GM21825 (cell line): ENCODE measurements at regions not wholly inside any gene's neighbourhood (a gene's known extent, or its start where the extent isn't known, plus 50 kb on each side); places are given as distances from the start of the nearest gene placed in this dataset.

Source experiments
- ATAC-seq: cut with Tn5 transposase; IDR thresholded peaks from one replicate; pipeline ENCODE4 v1.9.1; 2021; ENCODE audit warnings: mild to moderate bottlenecking, moderate library complexity; ENCODE audit not compliant: unreplicated experiment

DNA sequence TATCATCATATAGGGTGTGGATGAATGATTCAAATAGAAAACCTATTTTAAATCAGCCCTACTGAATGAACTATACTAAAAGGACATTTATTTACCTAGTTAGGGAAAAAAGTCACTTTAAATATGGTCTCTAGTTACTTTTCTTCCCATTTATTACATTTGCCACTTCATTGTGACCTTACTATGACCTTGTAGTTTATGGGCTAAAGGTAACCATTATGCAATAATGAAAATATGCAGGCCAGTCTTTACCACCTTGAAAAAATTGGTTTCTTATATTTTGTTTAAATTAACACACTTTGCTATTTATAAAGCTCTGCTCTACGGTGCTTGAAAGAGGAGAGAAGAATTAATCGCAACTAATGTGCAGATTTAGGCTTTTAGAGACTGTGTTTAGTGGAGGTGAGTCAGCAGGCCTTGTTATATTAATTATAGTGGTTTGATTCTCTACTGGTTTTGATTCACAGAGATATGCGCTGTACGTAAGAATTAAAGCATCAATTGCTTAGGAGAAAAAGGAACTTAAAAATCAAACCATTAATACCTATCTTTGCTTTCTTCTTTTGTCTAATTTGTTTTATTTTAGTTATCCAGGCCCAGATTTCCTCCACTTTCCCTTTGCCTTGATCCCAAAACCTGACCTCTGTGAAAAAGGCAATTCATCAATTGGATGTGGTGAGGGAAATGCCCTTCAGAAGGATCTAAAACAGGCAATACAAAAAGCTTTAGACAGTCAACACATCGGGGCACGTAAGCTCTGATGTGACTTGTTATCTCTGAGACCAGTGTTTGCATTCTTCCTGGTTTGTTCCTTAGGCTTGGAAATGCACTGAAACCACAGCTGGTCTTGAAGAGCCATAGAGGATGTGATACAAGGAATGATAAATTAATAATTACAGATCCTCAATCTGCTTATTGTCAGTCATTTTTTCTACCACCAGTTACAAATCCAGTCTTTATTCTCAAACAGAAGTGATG is 141.2 kb upstream of the HDAC9 start:
- no peak for ATAC-seq

- ATAC-seq = no peak
These were observed 139.3 kb upstream of the HDAC9 start for GRCh38 chr7:18356191-18356645.

DNA sequence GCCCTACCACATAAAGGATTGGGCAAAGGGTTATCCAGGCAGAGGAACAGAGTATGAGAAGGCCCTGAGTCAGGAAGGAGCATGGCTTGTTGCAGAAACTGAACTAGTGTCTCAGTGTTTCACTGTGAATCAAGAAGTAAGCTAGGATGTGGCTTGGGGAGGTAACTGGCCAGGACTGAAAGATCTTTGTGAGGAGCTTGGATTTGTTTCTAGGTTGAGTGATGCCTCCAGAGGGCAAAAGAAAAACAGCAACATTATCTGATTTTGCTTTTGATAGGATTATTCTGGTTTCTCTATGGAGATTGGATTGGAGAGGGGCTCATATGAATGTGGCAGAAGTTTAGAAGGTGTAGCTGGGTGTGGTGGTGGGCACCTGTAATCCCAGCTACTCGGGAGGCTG is 137.9 kb upstream of the HDAC9 start:
- ATAC-seq = no peak

GRCh38 chr7:18361756-18362155 is 133.8 kb upstream of the HDAC9 start:
- no peak for ATAC-seq

- ATAC-seq = no peak
These were observed 131.7 kb upstream of the HDAC9 start for GRCh38 chr7:18363751-18364380.

DNA sequence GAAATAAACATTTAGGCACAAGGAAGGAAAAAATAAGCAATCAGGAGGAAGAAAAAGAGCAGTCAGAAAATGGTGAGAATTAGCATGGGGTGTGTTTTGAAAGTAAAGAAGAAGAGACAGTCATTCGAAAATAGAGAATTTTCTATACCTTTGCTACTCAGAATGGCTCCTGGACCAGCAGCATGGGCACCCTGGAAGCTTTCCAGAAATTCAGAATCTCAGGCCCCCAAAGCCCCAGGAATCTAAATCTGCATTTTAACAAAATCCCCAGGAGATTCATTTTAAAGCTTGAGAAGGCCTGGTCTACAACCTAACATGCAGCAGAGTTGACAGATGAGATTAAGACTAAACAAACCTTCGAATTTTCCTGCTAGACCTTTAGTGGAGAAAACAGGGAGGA is 131.2 kb upstream of the HDAC9 start:
- no peak for ATAC-seq

GRCh38 chr7:18366394-18366793 is 129.2 kb upstream of the HDAC9 start:
- no peak for ATAC-seq

DNA sequence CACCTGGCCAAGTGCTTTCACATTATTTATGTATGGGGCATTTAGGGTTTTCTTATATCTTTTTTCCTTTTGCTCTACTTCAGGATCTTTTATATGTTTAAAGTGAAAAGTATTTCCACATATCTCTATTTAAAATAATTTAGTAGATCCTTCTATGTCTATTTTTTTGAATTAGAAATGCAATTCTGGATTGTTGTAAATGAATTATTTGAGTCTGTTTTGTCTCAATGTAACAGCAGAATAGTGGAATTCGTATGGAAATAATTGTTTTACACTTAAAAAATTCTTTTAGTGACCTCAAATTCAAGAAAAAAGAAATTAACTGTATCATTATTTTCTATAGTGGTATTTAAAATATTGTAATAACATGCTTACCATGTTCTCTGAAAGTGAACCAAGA is 126.5 kb upstream of the HDAC9 start:
- ATAC-seq = no peak

DNA sequence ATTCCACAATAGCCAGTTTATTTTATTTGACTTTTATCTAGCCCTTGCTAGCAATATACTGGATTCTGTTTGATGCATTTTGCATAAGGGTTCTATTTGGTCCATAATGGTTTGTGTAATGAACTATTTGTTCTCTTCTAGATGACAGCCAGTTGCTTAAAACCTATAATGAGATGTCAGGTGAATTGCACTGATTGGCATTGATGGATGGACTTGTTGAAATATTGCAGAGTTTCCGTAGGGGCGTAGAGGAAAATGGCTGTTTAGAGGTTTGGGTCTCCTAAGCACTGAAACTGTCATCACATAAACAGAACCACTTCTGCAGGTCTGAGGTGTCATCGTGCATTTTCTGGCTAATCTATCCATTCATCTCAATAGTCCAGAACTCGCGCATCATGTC is 124.9 kb upstream of the HDAC9 start:
- no peak for ATAC-seq

GRCh38 chr7:18378989-18379605 is 116.5 kb upstream of the HDAC9 start:
- ATAC-seq = no peak

- no peak for ATAC-seq
These were observed 110.9 kb upstream of the HDAC9 start for GRCh38 chr7:18384491-18385143.

- ATAC-seq = no peak
These were observed 108.9 kb upstream of the HDAC9 start for GRCh38 chr7:18386607-18387006.

- no peak for ATAC-seq
These were observed 108.3 kb upstream of the HDAC9 start for GRCh38 chr7:18387191-18387735.

DNA sequence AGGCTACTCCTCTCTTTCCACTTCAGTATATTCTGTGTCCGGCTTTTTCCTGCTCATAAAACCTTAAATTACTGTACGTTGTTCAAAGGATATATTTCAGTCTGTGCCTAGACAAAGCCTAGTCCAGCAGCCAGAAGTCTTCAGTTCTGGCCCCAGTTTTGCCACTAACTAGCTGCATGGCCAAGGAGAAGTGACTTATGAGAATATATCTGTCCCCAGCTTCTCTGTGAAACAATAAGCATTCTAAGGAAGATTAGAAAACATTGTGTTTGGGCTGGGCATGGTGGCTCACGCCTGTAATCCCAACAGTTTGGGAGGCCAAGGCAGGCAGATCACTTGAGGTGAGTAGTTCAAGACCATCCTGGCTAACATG is 105.0 kb upstream of the HDAC9 start:
- ATAC-seq = no peak

DNA sequence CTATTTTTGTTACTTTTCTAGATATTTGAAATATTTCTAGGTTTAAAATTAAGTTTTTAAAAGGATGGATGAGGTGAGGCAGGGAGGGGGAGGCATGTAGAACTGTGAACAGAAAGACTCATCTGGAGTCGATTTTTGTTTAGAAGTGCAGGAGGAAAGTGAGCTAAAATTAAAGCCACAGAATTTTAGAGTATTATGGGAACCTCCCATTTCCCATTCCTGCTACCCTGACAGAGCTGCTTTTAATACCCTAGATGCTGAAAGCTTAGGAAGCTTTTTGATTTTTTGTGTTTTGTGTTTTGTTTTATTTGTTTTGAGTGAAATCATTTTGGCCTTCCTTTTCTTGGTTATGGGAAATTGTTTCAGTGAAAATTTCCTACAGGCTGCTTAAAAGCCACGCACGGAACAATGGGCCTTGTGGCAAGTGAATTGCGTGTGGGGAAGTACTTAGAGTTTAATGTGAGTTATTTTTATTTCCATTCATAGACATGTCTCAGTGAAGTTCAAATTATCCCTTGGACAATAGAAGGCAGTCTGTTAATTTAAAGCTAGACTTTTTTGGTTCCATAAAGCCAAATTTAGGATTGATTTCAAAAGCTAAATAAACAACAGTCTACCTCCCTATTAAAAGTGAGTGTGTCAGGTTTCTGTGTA is 102.0 kb upstream of the HDAC9 start:
- no peak for ATAC-seq

- ATAC-seq = no peak
These were observed 99.7 kb upstream of the HDAC9 start for GRCh38 chr7:18395868-18396267.

- ATAC-seq = no peak
These were observed 98.6 kb upstream of the HDAC9 start for GRCh38 chr7:18396953-18397352.

DNA sequence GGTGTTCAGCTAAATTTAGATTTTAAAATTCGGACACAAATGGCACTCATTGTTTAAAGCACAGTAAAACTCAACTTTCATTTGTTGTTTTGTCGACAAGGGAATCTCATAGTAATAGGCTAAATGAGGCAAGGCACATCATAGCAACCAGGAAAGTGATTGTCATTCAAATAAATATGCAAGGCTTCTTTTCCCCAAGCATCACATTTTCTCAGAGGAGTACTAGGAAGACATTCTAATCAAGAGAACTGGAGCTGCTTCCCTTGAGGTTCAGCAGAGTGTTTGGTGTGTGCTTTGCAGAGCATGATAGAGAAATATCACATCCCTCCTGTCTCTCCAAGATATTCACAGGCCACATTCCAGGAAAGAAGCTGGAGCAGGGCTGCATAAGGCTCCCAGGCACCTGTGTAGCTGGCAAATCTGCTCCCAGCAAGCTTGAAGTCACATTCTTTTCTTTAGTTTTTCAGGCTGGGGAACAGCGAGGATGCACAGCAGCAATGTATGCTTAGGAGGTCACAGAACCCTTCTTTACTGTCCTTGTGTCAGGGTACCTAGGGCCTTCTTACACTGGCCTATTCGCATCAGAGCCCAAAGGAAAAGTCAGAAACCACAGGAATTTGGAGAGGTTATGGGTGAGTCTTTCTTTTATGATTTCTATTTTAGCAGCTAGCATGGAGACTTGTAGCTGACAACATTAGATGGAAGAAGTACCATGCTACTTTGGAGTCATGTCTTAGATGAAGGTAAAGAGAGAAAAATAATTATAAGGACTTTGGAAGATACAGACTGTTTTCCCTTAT is 95.9 kb upstream of the HDAC9 start:
- no peak for ATAC-seq

GRCh38 chr7:18400275-18400674 is 95.3 kb upstream of the HDAC9 start:
- ATAC-seq = no peak

- no peak for ATAC-seq
These were observed 94.8 kb upstream of the HDAC9 start for GRCh38 chr7:18400726-18401125.
